Adrenal gland (tissue), 9 donors: ENCODE measurements at regions not wholly inside any gene's neighbourhood (a gene's known extent, or its start where the extent isn't known, plus 50 kb on each side); places are given as distances from the start of the nearest gene placed in this dataset.

ENCODE experiments used
- DNase-seq, 7 donors: peaks; one replicate each; pipeline ENCODE4 v3.0.0-alpha.2; 2019 to 2020
- H3K27ac ChIP-seq, 5 donors: fragments of 200-600 bp; sonication (generic) in 4 of 5; 1 replicate in 3 of 5; 2 replicates in 2 of 5; pipeline versions ENCODE4 v1.5.1 to v1.8.0; 2016 to 2020; ENCODE audit warnings: mild to moderate bottlenecking in 1 of 5
- H3K27me3 ChIP-seq: fragments of 200-600 bp; 2 replicates; pipeline ENCODE4 v1.8.0; 2021
- H3K36me3 ChIP-seq, 2 donors: fragments of 200-600 bp; replicated peaks in 1 of 2; 1 replicate in 1 of 2; 2 replicates in 1 of 2; pipeline versions ENCODE4 v1.5.1 to v1.8.0; 2018 to 2022
- H3K4me1 ChIP-seq, 2 donors: fragments of 200-600 bp; replicated peaks in 1 of 2; 1 replicate in 1 of 2; 2 replicates in 1 of 2; pipeline versions ENCODE4 v1.5.1 to v1.8.0; 2018 to 2021
- H3K4me3 ChIP-seq, 4 donors: fragments of 200-600 bp; sonication (generic) in 3 of 4; one replicate each; pipeline ENCODE4 v1.5.1; 2016 to 2018
- H3K9me3 ChIP-seq, 3 donors: fragments of 200-600 bp; sonication (generic) in 1 of 3; replicated peaks in 1 of 3; 1 replicate in 2 of 3; 2 replicates in 1 of 3; pipeline versions ENCODE4 v1.5.1 to v1.8.0; 2016 to 2021
- POLR2A ChIP-seq, 2 donors: fragments of 450-650 bp; IDR thresholded peaks; one replicate each; pipeline ENCODE4 v1.6.1; 2017; ENCODE audit warnings: antibody characterized with exemption in 2 of 2, mild to moderate bottlenecking in 2 of 2, moderate library complexity in 1 of 2
- WGBS, 4 donors: extraction: QIAGEN DNeasy Blood & Tissue Kit in 2 of 4; methylation state at CpG; one replicate each; pipeline versions ENCODE4 v1.1.5 to v1.1.7; 2013 to 2017; 5-methylcytosine and 5-hydroxymethylcytosine counted together
- intact Hi-C, 2 donors: fragments of 100-400 bp; cut with DNase I; formaldehyde crosslinking; loops; one replicate each; pipeline versions ENCODE4 v1.14.1 to v1.15.0; 2022 to 2023
- TF ChIP-seq, protein P1 (sequence below), 6 experiments: fragments of 450-650 bp in 4 of 6; fragments of 200-600 bp in 2 of 6; sonication (generic) in 1 of 6; IDR thresholded peaks; 1 replicate in 5 of 6; 2 replicates in 1 of 6; pipeline versions ENCODE4 v1.5.1 to v1.8.0; 2016 to 2021; ENCODE audit warnings: antibody characterized with exemption in 6 of 6, mild to moderate bottlenecking in 2 of 6, moderate library complexity in 1 of 6
- donor health status: healthy with polysubstance abuse.
- donor health status: Bipolar disorder and iron deficiency.
- donor health status: DM: yes; HTN: yes; CAD: no.
- donor health status: DM: no; HTN: no; CAD: no.
- donor health status: DM: no; HTN: no; CAD: no.

- intact Hi-C loops, result no loop called here
- WGBS, 4 donors, result 51 to 74% (median 66%) methylated on average over 3 of the region's 3 CpGs
- H3K4me3 ChIP-seq, result no peak overlapping the region
- no peaks in the 10 kb centered on the region for H3K9me3 ChIP-seq
- no peaks in the 10 kb centered on the region for H3K4me1 ChIP-seq
- H3K36me3 ChIP-seq, result no peaks in the 10 kb centered on the region
- H3K27ac ChIP-seq, result no peak overlapping the region
- TF ChIP-seq POLR2A (IDR thresholded peaks at IDR 0.05), result no peak
- TF ChIP-seq, protein P1, sequence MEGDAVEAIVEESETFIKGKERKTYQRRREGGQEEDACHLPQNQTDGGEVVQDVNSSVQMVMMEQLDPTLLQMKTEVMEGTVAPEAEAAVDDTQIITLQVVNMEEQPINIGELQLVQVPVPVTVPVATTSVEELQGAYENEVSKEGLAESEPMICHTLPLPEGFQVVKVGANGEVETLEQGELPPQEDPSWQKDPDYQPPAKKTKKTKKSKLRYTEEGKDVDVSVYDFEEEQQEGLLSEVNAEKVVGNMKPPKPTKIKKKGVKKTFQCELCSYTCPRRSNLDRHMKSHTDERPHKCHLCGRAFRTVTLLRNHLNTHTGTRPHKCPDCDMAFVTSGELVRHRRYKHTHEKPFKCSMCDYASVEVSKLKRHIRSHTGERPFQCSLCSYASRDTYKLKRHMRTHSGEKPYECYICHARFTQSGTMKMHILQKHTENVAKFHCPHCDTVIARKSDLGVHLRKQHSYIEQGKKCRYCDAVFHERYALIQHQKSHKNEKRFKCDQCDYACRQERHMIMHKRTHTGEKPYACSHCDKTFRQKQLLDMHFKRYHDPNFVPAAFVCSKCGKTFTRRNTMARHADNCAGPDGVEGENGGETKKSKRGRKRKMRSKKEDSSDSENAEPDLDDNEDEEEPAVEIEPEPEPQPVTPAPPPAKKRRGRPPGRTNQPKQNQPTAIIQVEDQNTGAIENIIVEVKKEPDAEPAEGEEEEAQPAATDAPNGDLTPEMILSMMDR (IDR thresholded peaks at IDR 0.05), result no peak
- no peaks in the 10 kb centered on the region for H3K27me3 ChIP-seq
- no peak for DNase-seq
Measured at GRCh38 chr20:24880356-24880755, 68.7 kb upstream of the CST7 start.

- Histone ChIP-seq H3K4me1 (no peaks in the 10 kb centered on the region), H3K27ac (no peak overlapping the region), H3K36me3 (no peaks in the 10 kb centered on the region), H3K4me3 (no peak overlapping the region), H3K27me3 (no peaks in the 10 kb centered on the region), H3K9me3 (no peaks in the 10 kb centered on the region)
- no peak for TF ChIP-seq POLR2A (IDR thresholded peaks at IDR 0.05)
- TF ChIP-seq, protein P1 (IDR thresholded peaks at IDR 0.05), result no peak
- 78 to 85% (median 83%) methylated on average over 9 of the region's 9 CpGs for WGBS, 4 donors
- intact Hi-C loops, result no loop called here
- DNase-seq, result no peak
Measured at GRCh38 chr20:24890286-24890685, 58.8 kb upstream of the CST7 start.

- no peaks in the 10 kb centered on the region for H3K9me3 ChIP-seq
- H3K27me3 ChIP-seq, result no peaks in the 10 kb centered on the region
- intact Hi-C loops, result no loop called here
- DNase-seq, result no peak
- TF ChIP-seq, protein P1 (IDR thresholded peaks at IDR 0.05), result no peak
- TF ChIP-seq POLR2A (IDR thresholded peaks at IDR 0.05), result no peak
- WGBS, 4 donors, result 84 to 94% (median 86%) methylated on average over 19 to 34 of the region's 34 CpGs
- H3K27ac ChIP-seq, result no peak overlapping the region
- H3K4me1 ChIP-seq, result no peaks in the 10 kb centered on the region
- no peaks in the 10 kb centered on the region for H3K36me3 ChIP-seq
- H3K4me3 ChIP-seq, result no peak overlapping the region
Measured at GRCh38 chr20:24891546-24892393, 57.3 kb upstream of the CST7 start.

GRCh38 chr20:24892522-24892921, 56.5 kb upstream of the CST7 start:
- no peak for DNase-seq
- WGBS, 4 donors, result 81 to 92% (median 91%) methylated on average over 7 to 11 of the region's 11 CpGs
- no peak overlapping the region for H3K27ac ChIP-seq
- intact Hi-C loops, result no loop called here
- no peaks in the 10 kb centered on the region for H3K9me3 ChIP-seq
- TF ChIP-seq, protein P1 (IDR thresholded peaks at IDR 0.05), result no peak
- no peak for TF ChIP-seq POLR2A (IDR thresholded peaks at IDR 0.05)
- no peaks in the 10 kb centered on the region for H3K27me3 ChIP-seq
- no peaks in the 10 kb centered on the region for H3K4me1 ChIP-seq
- no peaks in the 10 kb centered on the region for H3K36me3 ChIP-seq
- H3K4me3 ChIP-seq, result no peak overlapping the region
